ENCODE measurements at regions not wholly inside any gene's neighbourhood (a gene's known extent, or its start where the extent isn't known, plus 50 kb on each side); places are given as distances from the start of the nearest gene placed in this dataset.
"Not testable (repeated sequence)": the region's sequence is repeated elsewhere in the genome, so short reads cannot be mapped to it uniquely, and the experiment has no call there.

GRCh38 chr7:101740981-101741725, 76.3 kb upstream of the CUX1 start:
- Mint-ChIP-seq H3K4me3 (peak overlapping the region; percentile 57), H3K27ac (peak overlapping the region; percentile 78), H3K4me1 (peaks cover 33% of the 10 kb centered on the region), H3K9me3 (no peaks in the 10 kb centered on the region), H3K36me3 (ENCODE audit: low read depth) (no peaks in the 10 kb centered on the region), H3K27me3 (peaks cover 1% of the 10 kb centered on the region)
- intact Hi-C loops (cut with micrococcal nuclease) = loop anchor here (1.0 to 5.0 kb wide), 2 partner anchors 13 to 116 kb away; no protein-coding TSS in a partner anchor
- peak; percentile 77 for DNase-seq

DNA sequence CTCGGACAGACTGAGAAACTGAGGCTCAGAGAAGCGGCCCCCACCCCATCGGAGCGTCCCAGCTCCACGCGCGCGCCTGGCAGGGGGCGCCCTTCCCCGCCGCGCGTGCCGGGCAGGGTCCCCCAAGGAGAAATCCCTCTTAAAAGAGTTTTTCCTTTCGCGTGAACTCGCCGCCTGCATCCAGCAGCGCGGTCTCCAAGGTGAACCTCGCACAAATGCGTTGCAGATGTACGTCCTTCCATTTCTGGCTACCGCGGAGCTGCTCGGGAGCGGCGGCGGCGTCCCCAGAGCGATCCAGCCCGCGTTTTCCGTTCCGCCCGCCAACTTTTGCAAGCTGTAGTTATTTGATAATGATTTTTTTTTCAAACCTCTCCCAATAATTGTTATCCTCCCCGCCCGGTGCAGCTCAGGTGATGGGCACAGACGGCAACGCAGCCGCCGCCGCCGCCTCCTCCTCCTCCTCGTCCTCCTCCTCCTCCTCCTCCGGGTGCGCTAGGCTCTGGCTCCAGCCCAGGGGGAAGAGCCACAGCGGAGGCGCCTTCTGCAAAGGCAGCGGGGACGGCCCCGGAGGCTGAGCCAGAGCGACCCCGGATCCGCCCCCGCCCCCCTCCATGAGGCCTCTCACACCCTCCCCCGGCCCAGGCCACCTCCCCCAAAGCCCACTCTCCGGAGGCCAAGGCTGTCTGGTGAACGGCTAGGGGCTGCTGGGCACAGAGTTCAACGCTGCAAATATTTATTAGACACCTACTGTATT, 74.0 kb upstream of the CUX1 start:
- no peaks in the 10 kb centered on the region for H3K27me3 Mint-ChIP-seq
- H3K9me3 Mint-ChIP-seq = no peaks in the 10 kb centered on the region
- H3K36me3 Mint-ChIP-seq (ENCODE audit: low read depth) = no peaks in the 10 kb centered on the region
- peak overlapping the region; percentile 83 for H3K4me3 Mint-ChIP-seq
- intact Hi-C loops (cut with micrococcal nuclease) = loop anchor here (1.0 to 5.0 kb wide), 3 partner anchors 55 to 114 kb away; no protein-coding TSS in a partner anchor
- peak; percentile 92 for DNase-seq
- H3K27ac Mint-ChIP-seq = no peak overlapping the region
- H3K4me1 Mint-ChIP-seq = peaks cover 40% of the 10 kb centered on the region

GRCh38 chr7:101743995-101744360, 73.4 kb upstream of the CUX1 start:
- Mint-ChIP-seq H3K36me3 (ENCODE audit: low read depth) (no peaks in the 10 kb centered on the region), H3K4me3 (peak overlapping the region; percentile 83), H3K27me3 (no peaks in the 10 kb centered on the region), H3K4me1 (peaks cover 40% of the 10 kb centered on the region), H3K27ac (no peak overlapping the region), H3K9me3 (no peaks in the 10 kb centered on the region)
- no peak for DNase-seq
- intact Hi-C loops (cut with micrococcal nuclease) = loop anchor here (1.0 to 5.0 kb wide), 3 partner anchors 55 to 113 kb away; no protein-coding TSS in a partner anchor

DNA sequence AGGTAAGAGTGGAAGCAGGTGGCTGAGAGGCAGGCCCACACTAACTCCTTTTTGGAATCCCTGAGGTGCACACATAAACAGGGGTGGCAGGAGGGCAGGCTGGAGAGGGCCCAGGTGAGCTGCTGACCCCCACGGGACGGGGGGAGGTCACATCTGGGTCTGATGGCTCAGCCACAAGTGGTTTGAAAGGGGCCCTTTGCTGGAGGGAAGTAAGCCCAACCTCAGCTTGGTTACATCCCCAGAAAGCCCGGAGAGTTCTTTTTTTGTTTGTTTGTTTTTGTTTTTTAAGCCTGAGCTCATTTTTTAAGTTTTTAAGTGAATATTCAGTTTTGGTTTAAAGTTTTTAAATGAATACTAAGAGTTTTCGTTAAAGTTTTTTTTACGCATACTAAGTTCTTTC, 72.8 kb upstream of the CUX1 start:
- H3K9me3 Mint-ChIP-seq = no peaks in the 10 kb centered on the region
- peaks cover 39% of the 10 kb centered on the region for H3K4me1 Mint-ChIP-seq
- no peaks in the 10 kb centered on the region for H3K36me3 Mint-ChIP-seq (ENCODE audit: low read depth)
- no peaks in the 10 kb centered on the region for H3K27me3 Mint-ChIP-seq
- no peak for DNase-seq
- intact Hi-C loops (cut with micrococcal nuclease) = loop anchor here (5.0 kb wide), 1 partner anchor 113 kb away; no protein-coding TSS in a partner anchor
- no peak overlapping the region for H3K4me3 Mint-ChIP-seq
- no peak overlapping the region for H3K27ac Mint-ChIP-seq

DNA sequence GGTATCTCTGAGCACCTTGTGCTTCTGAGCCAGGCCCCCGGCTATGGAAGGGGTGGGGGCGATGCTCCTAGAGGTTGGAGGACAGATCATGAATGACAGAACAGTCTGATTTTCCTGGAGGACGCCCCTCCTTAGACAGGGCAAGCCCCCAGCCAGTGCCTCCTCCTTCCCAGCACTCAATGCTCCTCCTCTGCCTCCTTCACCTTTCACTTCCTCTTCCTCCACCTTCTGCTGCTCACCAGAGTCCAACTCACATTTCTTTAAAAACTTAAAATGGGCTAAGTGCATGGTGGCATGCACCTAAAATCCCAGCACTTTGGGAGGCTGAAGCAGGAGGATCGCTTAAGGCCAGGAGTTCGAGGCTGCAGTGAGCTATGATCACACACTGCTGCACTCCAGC, 71.1 kb upstream of the CUX1 start:
- Mint-ChIP-seq H3K4me3 (no peak overlapping the region), H3K36me3 (ENCODE audit: low read depth) (no peaks in the 10 kb centered on the region), H3K27ac (no peak overlapping the region), H3K9me3 (no peaks in the 10 kb centered on the region), H3K27me3 (no peaks in the 10 kb centered on the region), H3K4me1 (peaks cover 28% of the 10 kb centered on the region)
- intact Hi-C loops (cut with micrococcal nuclease) = no loop called here
- DNase-seq = no peak

- Mint-ChIP-seq H3K4me3 (no peak overlapping the region), H3K4me1 (peaks cover 23% of the 10 kb centered on the region), H3K9me3 (no peaks in the 10 kb centered on the region), H3K36me3 (ENCODE audit: low read depth) (no peaks in the 10 kb centered on the region), H3K27me3 (no peaks in the 10 kb centered on the region), H3K27ac (peak overlapping the region; percentile 51)
- intact Hi-C loops (cut with micrococcal nuclease) = no loop called here
- DNase-seq = no peak
These were observed 70.2 kb upstream of the CUX1 start for GRCh38 chr7:101747053-101747878.

DNA sequence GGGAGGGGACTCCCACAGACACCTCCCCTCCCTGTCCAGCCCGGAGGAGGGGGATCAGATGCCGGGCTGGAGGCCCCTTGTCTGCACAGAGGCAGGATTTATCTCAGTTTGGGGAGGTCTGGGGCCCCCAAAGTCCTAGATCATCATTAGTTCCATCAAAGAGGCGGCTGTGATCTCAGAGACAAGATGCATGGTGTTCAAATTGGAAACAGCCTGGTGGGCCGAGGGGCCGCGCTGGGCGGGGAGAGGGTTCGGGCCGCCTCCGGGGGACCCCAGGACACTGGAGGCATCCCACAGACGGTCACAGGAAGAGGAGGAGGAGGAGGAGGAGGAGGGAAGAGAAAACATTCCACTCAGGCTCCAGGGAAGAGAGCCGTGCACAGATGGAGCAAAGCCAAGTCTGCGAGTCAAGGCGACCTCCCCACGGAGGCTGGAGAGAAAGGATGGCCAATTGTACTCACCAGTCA, 69.5 kb upstream of the CUX1 start:
- H3K4me1 Mint-ChIP-seq = peaks cover 19% of the 10 kb centered on the region

GRCh38 chr7:101749891-101750290, 67.5 kb upstream of the CUX1 start:
- intact Hi-C loops (cut with micrococcal nuclease) = no loop called here
- H3K27me3 Mint-ChIP-seq = no peaks in the 10 kb centered on the region
- no peak overlapping the region for H3K4me3 Mint-ChIP-seq
- no peak overlapping the region for H3K27ac Mint-ChIP-seq
- DNase-seq = no peak
- no peaks in the 10 kb centered on the region for H3K36me3 Mint-ChIP-seq (ENCODE audit: low read depth)
- H3K4me1 Mint-ChIP-seq = peaks cover 30% of the 10 kb centered on the region
- no peaks in the 10 kb centered on the region for H3K9me3 Mint-ChIP-seq

More for the DNA sequence above, 69.5 kb upstream of the CUX1 start:
- H3K27ac Mint-ChIP-seq = peak overlapping the region; percentile 11
- no peaks in the 10 kb centered on the region for H3K36me3 Mint-ChIP-seq (ENCODE audit: low read depth)
- intact Hi-C loops (cut with micrococcal nuclease) = no loop called here
- DNase-seq = no peak
- no peaks in the 10 kb centered on the region for H3K27me3 Mint-ChIP-seq
- H3K4me3 Mint-ChIP-seq = no peak overlapping the region
- no peaks in the 10 kb centered on the region for H3K9me3 Mint-ChIP-seq

DNA sequence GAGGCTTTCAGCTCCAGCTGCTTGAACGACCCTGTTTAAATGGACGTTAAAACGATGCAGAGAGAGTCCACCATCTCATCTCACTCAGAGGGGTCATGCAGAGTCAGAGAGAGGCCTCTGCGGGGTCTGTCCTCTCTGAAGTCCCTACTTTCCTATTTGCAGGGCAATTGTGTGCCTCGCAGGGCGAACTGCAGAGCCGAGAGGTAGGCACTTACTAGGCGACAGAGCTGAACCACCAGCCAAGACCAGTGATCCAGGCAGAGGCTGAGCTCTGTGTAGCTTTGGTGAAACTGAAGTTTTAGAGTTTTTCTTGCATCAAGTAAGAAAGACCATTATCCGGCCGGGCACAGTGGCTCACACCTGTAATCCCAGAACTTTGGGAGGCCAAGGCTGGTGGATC, 64.1 kb upstream of the CUX1 start:
- Mint-ChIP-seq H3K4me3 (peak overlapping the region; percentile 17), H3K27ac (no peak overlapping the region), H3K4me1 (peaks cover 21% of the 10 kb centered on the region), H3K27me3 (no peaks in the 10 kb centered on the region), H3K36me3 (ENCODE audit: low read depth) (no peaks in the 10 kb centered on the region), H3K9me3 (no peaks in the 10 kb centered on the region)
- DNase-seq = no peak
- intact Hi-C loops (cut with micrococcal nuclease) = no loop called here

DNA sequence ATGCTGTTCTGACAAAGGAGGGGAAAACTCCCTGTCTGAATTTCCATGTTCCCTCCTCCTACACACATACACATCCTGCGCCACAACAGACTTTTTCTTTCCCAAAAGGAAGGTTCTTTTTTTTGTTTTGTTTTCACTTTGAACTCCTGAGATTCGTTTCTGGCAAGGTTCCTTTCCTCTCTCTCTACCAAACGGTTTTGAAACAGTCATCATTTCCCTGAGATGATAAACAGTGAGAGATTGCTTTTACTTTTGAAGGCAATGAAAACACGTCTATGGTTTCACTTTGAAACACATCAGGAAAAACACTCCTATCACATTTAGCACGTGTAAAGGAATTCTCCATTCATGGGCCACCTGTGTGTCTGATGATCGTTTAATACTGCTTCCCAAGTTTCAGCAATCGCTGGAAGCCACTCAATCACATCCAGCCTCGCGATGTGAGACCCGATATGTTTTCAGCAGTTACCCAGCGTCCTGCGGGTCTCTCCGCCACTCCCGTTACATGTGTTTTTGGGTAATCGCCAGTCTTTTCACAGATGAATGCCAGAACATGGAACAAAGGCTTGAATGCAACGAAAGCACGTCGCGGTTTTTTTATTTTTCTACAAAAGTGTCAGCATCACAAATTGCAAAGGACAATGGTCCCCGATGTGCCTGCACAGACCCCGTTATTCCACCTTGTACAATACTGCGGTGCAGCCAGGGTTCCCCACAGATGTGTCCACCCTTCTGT, 62.8 kb upstream of the CUX1 start:
- peak; percentile 65 for DNase-seq
- Mint-ChIP-seq H3K4me3 (peak overlapping the region; percentile 87), H3K4me1 (peaks cover 18% of the 10 kb centered on the region), H3K9me3 (no peaks in the 10 kb centered on the region), H3K36me3 (ENCODE audit: low read depth) (no peaks in the 10 kb centered on the region), H3K27me3 (no peaks in the 10 kb centered on the region), H3K27ac (peak overlapping the region; percentile 84)
- intact Hi-C loops (cut with micrococcal nuclease) = loop anchor here (1.0 to 2.0 kb wide), 2 partner anchors 13 to 60 kb away; no protein-coding TSS in a partner anchor

- H3K36me3 Mint-ChIP-seq (ENCODE audit: low read depth) = no peaks in the 10 kb centered on the region
- peaks cover 3% of the 10 kb centered on the region for H3K9me3 Mint-ChIP-seq
- peaks cover 20% of the 10 kb centered on the region for H3K4me1 Mint-ChIP-seq
- no peaks in the 10 kb centered on the region for H3K27me3 Mint-ChIP-seq
- DNase-seq = no peak
- H3K27ac Mint-ChIP-seq = no peak overlapping the region
- intact Hi-C loops (cut with micrococcal nuclease) = no loop called here
- H3K4me3 Mint-ChIP-seq = no peak overlapping the region
These were observed 59.5 kb upstream of the CUX1 start for GRCh38 chr7:101757879-101758278.

GRCh38 chr7:101758519-101758918, 58.9 kb upstream of the CUX1 start:
- H3K27ac Mint-ChIP-seq; H3K4me3 Mint-ChIP-seq; DNase-seq; intact Hi-C loops (cut with micrococcal nuclease); H3K36me3 Mint-ChIP-seq (ENCODE audit: low read depth); H3K27me3 Mint-ChIP-seq; H3K9me3 Mint-ChIP-seq: not testable (repeated sequence)
- H3K4me1 Mint-ChIP-seq = peaks cover 18% of the 10 kb centered on the region

GRCh38 chr7:101764221-101764620, 53.2 kb upstream of the CUX1 start:
- Mint-ChIP-seq H3K4me1 (peaks cover 2% of the 10 kb centered on the region), H3K36me3 (ENCODE audit: low read depth) (no peaks in the 10 kb centered on the region), H3K4me3 (no peak overlapping the region), H3K27me3 (peaks cover 2% of the 10 kb centered on the region), H3K9me3 (peaks cover 3% of the 10 kb centered on the region), H3K27ac (no peak overlapping the region)
- DNase-seq = no peak
- intact Hi-C loops (cut with micrococcal nuclease) = no loop called here
